ENCODE measurements at regions not wholly inside any gene's neighbourhood (a gene's known extent, or its start where the extent isn't known, plus 50 kb on each side); places are given as distances from the start of the nearest gene placed in this dataset.
"Not testable (repeated sequence)": the region's sequence is repeated elsewhere in the genome, so short reads cannot be mapped to it uniquely, and the experiment has no call there.

- no peak for DNase-seq
These were observed 122.3 kb upstream of the TMPRSS2 start for GRCh38 chr21:41630249-41630648.

GRCh38 chr21:41628256-41628655, 120.3 kb upstream of the TMPRSS2 start:
- no peak for DNase-seq

GRCh38 chr21:41627428-41627827, 119.5 kb upstream of the TMPRSS2 start:
- no peak for DNase-seq

- DNase-seq = no peak
These were observed 118.1 kb upstream of the TMPRSS2 start for GRCh38 chr21:41626021-41626420.

- no peak for DNase-seq
These were observed 117.5 kb upstream of the TMPRSS2 start for GRCh38 chr21:41625428-41625827.

GRCh38 chr21:41624674-41625310, 116.8 kb upstream of the TMPRSS2 start:
- DNase-seq = no peak

DNA sequence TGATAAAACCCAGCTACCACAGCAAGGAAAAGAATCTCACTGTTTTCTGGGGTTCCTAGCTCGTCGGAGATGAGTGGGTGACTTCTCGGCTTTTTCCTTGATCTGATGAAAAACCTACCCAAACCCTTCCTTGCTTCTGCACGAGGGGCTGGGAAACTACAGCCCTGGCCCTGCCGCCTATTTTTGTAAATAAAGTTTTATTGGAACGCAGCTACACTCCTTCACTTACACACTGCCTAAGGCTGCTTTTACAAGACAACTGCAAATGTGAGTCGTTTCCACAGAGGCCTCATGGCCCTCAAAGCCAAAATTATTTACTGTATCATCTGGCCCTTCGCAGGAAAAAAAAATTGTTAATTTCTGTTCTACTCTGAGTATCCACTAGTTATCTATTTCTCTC, 116.0 kb upstream of the TMPRSS2 start:
- no peak for DNase-seq

GRCh38 chr21:41622831-41623548, 115.0 kb upstream of the TMPRSS2 start:
- DNase-seq = peak; percentile 3

GRCh38 chr21:41622201-41622600, 114.2 kb upstream of the TMPRSS2 start:
- no peak for DNase-seq

GRCh38 chr21:41621513-41621912, 113.6 kb upstream of the TMPRSS2 start:
- no peak for DNase-seq

- no peak for DNase-seq
These were observed 113.0 kb upstream of the TMPRSS2 start for GRCh38 chr21:41620982-41621381.

DNA sequence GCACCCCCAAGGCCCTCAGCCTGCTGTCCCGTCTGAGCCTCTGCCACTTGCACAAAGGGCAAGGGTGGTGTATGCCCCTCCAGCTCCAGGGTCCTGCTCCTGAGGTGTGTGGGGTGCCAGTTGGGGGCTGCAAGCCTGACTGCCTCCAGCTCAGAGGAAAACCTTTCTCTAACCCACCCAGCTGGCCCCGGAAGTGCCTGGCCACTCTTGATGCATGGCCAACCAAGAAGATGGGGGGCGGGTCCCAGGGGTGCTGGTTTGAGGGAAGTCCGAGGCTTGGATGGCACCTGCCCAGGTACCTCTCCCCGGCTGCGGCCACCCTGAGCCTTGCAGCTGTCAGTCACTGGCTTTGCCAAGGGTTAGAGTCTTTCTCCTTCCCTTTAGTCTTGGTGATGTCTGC, 112.6 kb upstream of the TMPRSS2 start:
- DNase-seq = no peak

GRCh38 chr21:41616031-41616591, 108.2 kb upstream of the TMPRSS2 start:
- DNase-seq = no peak

- no peak for DNase-seq
These were observed 107.7 kb upstream of the TMPRSS2 start for GRCh38 chr21:41615613-41616012.

GRCh38 chr21:41614511-41614910, 106.6 kb upstream of the TMPRSS2 start:
- DNase-seq = no peak

- no peak for DNase-seq
These were observed 105.6 kb upstream of the TMPRSS2 start for GRCh38 chr21:41613533-41613909.

DNA sequence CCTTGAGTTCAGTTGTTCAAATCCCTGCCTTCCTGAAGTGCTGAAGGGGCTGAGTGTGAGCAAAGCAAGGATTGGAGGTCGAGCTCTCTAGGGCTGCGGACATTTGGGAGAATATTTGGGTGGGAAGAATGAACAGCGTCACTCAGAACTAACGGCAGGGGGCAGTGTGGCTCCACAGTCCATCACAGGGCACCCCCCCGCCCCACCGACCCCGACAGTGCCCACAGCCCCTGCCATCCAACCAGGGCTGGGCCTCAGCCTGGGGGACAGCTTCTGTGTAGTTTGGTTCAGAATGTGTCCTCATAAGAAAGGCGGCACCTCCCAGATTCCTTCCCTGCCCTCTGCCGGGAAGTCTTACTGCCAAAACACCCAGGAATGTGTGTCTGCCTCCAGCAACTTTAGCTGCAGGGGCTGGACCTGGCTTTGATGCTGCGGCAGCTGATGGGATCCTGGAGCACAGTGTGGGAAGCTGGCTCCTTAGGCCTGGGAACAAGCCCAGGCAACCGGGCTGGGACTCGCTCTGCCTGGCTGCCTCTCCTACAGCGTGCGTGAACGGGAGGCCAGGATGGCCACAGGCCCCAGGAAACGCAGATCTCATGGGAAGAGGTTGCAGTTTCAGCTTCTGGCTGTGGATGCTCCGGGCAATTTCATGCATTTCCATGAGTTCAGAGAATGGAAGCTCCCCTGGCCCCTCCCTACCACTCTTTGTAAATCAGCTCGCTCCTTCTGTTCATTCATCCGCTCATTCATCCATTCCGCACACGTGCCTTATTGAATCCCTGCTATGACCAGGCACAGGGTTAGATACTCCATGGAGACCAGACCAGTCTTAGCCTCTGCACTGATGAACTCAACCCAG, 104.9 kb upstream of the TMPRSS2 start:
- DNase-seq = peak; percentile 7

DNA sequence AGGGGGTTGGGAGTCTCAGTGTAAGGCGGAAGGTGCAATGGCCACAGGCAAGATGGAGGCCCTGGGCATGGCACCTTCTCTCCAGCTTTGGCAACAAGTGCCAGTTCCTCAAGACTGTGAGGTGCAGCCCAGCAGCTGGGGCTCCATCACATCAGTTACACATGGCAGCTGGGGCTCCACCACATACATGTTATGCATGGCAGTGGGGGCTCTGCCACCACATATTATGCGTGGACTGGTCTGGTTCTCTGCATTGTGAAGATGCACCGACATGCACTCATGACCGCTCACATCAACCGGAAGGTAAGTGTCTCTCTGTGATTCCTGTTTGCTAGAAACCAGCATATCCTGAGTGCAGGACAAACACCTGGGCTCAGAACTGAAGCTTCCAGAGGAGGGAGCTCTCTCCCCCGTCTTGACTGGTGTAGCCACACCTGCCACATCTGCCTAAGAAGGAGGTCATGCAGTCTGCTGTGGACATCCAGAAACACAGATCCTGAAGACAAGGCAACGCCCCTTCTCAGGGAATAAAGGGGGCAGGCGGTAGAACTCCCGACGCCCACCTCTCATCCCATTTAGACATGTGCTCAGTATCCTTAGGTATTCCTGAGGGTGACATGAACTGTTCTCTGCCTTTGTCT, 104.1 kb upstream of the TMPRSS2 start:
- no peak for DNase-seq

DNA sequence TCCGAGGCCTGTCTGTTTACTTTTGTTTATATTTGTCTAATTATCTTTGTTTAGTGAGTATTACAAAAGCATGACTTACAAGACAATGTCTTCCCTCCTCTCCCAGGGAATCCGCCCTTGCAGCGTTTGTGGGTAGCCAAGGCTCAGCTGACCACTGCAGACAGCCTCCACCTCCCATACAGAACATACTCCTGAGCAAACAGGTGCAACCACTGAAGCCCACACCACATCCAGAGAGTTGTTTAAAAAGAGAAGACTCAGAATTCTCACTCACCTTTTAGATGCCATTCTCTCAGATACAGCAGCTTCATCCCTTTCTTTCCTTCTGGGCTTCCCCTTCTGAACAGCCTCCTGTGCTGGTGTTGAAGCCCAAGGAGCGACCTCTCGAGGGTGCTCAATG, 103.5 kb upstream of the TMPRSS2 start:
- DNase-seq = no peak

- DNase-seq = not testable (repeated sequence)
These were observed 102.8 kb upstream of the TMPRSS2 start for GRCh38 chr21:41610840-41611115.

DNA sequence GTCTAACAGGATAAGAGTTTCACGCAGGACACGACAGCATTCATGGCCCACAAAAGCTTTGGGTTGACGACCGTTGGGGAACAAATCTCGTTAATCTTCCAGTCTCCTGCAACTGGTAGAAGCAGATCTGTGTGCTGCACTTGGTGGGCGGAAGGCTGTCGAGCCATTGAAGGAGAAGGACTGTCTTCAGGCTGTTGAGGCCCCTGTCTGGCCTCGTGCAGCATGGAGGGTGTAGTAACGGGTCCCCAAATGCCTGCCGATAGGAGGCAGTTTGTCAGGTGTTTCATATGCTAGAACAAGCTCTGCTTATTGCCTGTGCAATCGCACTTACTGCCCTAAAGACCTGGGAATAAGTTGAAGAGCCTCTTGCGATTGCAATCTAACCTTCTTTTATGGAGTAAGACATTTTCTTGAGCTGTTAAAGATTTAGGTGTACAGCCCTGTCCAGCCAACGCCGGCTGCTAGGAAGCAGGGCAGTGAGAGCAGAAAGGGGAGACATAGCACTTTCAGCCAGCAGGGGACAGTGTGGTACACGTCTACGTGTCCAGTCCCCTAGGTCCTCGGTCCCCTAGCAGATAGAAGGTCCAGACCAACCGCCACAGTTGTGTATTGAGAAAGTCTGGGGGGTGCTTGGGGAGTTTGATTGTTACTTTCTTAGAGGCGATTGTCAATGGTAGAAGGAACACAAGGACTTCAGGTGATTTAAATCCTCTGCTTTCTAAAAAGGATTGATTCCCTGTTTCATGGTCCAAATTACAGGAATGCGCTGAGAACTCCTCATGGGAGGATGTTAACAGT, 102.3 kb upstream of the TMPRSS2 start:
- no peak for DNase-seq

- DNase-seq = no peak
These were observed 98.7 kb upstream of the TMPRSS2 start for GRCh38 chr21:41606706-41607105.

DNA sequence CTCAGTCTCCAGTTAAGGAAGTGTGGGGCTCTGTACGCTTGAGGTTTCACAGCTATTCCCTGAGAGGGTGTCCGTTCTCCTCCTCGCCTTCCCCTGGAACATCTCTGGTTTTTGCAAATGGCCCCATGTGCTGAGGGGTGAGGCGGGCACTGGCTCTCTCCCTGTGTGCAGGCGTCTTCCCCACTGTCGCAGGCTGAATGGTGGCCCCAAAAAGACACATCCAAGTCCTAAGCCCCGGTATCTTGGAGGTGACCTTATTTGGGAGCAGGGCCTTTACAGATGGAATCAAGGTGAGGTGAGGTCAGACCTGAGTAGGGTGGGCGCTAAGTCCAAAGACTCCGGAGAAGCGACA, 98.0 kb upstream of the TMPRSS2 start:
- DNase-seq = no peak
